ENCODE measurements at regions not wholly inside any gene's neighbourhood (a gene's known extent, or its start where the extent isn't known, plus 50 kb on each side); places are given as distances from the start of the nearest gene placed in this dataset.
"Not testable (repeated sequence)": the region's sequence is repeated elsewhere in the genome, so short reads cannot be mapped to it uniquely, and the experiment has no call there.

DNA sequence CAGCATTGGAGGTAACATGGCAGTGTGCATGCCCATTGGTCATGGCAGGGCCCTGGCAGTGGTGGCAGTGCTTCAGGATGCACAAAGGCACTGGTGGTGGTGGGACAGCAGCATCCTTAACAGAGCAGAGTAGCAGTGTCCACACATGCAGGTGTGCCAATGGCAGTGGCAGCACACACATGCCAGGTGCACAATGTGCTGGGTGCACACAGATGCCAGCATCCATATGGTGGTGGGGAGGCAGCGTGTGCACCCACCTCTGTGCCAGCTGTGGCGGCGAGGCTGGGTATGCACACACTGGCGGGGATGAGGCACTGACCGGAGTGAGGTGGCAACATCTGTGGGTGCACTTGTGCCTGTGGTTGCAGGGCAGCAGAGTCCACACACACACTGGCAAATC lies 150.6 kb downstream of the SI start:
- no peak for DNase-seq

- peak; percentile 27 for DNase-seq
Observed at GRCh38 chr3:164918905-164919304, 159.4 kb downstream of the SI start.

DNA sequence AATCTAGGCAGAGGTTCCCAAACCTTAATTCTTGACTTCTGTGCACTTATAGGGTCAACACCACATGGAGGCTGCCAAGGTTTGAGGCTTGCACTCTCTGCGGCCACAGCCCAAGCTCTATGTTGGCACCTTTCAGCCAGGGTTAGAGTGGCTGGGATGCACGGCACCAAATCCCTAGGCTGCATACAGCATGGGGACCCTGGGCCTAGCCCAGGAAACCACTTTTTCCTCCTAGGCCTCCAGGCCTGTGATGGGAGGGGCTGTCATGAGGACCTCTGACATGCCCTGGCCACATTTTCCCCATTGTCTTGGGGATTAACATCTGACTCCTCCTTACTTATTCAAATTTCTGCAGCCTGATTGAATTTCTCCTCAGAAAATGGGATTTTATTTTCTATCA lies 165.4 kb downstream of the SI start:
- no peak for DNase-seq

- no peak for DNase-seq
Observed at GRCh38 chr3:164903820-164904451, 174.4 kb downstream of the SI start.

DNA sequence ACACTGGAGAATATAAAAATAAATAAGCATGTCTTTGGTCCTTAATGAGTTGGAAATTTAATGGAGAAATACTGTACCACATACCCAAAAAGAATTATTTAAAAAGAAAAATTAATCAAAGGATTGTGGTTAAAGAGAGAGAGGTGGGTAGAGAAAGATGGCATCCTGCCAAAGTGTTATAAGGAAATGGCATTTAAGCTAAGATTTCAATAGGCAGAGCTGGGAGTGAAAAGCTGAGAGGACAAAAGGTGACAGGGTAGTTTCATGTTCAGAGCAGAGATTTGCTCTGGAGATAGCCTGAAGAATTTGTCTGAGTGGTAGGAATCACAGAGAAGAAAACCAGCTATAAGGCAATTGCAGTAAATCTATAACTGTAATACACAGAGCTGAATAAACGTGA lies 181.0 kb downstream of the SI start:
- DNase-seq = no peak

- DNase-seq = no peak
Observed at GRCh38 chr3:164890061-164890460, 188.2 kb downstream of the SI start.

DNA sequence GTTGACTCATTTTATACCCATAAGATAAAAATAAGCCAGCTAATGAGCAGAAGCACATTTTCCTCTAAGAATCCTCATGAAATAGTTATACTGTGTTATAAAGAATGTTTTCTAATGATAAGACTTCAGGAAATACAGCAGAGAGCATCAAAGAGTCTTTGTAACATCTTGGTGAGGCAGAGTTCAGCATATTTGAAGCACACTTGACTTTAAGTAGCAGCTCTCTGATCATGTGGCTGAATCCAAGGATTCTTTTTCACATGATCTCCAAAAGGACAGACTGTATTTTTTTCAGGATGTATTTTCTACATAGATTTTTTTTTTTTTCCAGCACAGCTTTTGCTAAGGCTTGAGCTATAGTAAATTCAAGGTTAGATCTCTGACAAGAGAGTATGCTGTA lies 195.1 kb downstream of the SI start:
- DNase-seq = no peak

GRCh38 chr3:164879201-164879600 lies 199.1 kb downstream of the SI start:
- peak; percentile 5 for DNase-seq

- no peak for DNase-seq
Observed at GRCh38 chr3:164864454-164864853, 213.8 kb downstream of the SI start.

DNA sequence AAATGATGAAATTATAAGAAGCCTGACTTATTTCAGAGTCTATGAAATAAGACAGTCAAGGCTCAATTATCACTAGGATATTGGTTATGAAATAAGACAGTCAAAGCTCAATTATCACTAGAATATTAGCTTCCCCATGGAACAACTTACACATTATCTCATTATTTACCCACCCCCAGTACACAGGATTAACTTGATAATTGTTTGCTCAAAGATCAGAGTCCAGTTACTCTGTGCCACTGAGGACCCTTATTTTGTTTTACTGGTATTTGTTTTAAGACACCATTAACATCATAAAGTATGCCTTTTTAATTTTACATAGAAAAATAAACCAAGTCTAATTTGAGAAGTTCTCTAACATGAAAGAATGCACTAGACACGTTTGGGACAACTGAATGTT lies 225.4 kb downstream of the SI start:
- no peak for DNase-seq

DNA sequence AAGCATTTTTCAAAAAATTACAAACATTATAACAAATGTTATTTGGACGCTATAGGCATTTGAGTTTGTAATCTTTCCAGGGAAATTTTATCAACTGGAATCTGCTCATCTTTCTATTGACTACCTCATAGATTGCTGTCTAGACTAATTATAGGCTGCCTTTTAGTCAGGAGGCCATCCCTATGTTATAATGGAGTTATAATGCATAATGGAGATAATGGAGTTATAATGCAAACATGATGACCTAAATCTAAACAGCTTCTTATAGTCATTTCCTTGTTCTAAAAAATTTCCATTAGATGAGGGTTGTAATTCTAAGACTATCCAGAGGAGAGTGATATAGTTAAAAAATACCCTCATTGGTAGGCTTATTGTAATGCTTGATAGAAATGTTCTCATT lies 226.4 kb downstream of the SI start:
- DNase-seq = no peak

DNA sequence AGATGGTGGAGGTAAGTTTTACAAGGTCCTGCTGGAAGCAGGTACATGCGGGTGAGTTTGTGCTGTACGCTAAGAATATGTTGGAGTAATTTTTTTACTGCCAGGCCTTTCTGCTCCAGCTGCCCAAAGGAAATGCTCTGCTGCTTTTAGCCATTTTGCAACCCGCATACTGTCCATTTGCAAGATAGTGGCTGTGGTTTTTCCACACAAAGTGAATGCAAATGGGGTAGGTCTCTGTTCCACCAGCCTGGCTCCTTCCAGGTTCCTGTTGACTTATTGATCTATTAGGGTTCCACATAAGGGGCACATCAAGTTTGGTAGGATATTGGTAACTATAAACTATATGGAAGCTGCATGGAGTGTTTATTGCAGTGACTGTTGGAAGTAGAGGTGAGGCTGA lies 227.1 kb downstream of the SI start:
- DNase-seq = no peak

GRCh38 chr3:164848923-164849322 lies 229.4 kb downstream of the SI start:
- no peak for DNase-seq

- DNase-seq = no peak
Observed at GRCh38 chr3:164845739-164846138, 232.6 kb downstream of the SI start.

- no peak for DNase-seq
Observed at GRCh38 chr3:164832216-164832615, 246.1 kb downstream of the SI start.

- no peak for DNase-seq
Observed at GRCh38 chr3:164818318-164818717, 260.0 kb downstream of the SI start.

DNA sequence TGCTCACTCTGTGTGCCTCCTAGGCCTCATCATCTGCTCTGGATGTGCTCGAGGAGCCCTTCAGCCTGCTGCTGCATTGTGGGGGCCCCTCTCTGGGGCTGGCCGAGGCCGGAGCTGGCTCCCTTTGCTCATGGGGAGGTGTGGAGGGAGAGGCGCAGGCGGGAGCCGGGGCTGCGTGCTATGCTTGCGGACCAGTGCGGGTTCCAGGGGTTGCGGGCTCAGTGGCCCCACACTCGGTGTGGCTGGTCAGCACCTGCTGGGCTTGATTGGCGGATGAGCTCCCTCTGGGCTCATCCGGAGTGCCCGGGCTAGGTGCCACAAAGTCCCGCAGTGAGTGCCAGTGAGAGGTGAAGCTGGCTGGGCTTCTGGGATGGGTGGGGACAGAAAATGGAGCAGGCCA lies 264.2 kb downstream of the SI start:
- no peak for DNase-seq

GRCh38 chr3:164812042-164812441 lies 266.3 kb downstream of the SI start:
- no peak for DNase-seq

DNA sequence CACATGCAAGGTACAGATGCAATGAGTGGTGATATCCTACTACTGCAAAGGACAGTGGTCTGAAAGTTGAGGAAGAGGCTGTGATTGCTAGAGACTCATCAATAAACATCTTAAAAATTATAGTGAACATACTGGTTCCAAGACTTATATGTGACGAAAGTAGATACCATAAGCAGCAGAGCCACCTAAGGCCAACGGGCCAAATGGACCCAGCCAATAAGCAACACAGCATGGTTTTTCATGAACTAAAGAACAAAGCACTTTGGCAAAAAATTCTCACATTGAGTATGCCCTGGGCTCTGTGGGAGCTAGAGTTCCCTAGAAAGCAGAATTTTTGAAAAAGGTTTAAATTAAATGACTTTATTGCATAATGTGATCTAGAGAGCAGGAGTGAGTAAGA lies 272.1 kb downstream of the SI start:
- DNase-seq = no peak

GRCh38 chr3:164794099-164794498 lies 284.2 kb downstream of the SI start:
- no peak for DNase-seq

- no peak for DNase-seq
Observed at GRCh38 chr3:164791263-164791662, 287.0 kb downstream of the SI start.

- not testable (repeated sequence) for DNase-seq
Observed at GRCh38 chr3:164784407-164784806, 293.9 kb downstream of the SI start.

GRCh38 chr3:164781755-164782154 lies 296.5 kb downstream of the SI start:
- DNase-seq = no peak

DNA sequence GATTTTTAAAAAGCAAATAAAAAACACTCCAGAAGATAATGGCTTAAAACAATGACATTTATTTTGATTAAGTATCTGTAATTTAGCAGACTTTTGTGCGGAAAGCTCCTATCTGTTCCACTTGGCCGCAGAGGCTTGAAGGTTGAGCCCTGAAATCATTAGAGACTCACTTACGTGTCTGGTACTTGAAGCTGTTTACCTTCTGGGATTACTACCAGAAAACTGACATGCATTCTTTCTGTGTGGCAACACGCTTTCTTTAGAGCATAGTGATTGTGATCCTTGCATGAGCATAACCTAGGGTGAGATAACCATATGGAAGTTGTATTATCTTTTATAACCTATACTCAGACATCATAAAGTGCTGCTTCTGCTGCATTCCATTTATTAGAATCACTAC lies 298.5 kb downstream of the SI start:
- DNase-seq = no peak

DNA sequence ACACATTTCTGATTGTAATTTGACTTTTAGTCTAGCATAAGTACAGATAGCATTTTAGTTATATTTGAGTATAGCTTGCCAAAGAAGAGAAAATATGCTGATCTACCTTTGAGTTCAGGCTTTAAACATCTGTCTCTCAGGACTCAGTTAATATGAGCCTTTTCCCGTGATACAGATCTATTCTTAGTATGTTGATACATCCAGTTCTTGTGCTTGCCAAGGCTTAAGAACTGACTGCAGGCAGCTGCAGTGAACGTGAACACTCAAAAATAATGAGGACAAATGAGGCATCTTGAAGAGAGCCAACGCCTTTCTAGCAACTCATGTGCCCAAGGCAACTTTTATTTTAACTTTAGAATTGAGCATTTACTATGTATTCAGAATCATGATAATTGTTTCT lies 325.5 kb downstream of the SI start:
- DNase-seq = no peak

DNA sequence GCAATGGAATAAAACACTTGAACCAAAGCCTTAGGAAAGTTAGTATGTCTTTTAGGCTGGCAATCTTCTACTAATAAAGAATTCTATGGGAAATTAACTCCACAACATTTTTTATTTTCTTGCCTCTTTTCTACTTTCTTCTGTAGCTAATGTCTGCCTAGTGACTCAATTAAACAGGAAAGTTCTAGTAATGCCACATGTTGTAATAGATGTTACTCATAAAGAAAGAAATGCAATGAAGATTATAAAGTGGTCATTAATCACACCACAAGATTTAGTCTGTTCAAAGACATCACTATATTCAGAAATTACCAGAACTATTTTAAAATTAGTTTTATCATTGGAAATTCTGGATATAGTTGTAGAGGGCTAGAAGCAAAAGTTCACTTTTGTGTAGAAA lies 329.7 kb downstream of the SI start:
- no peak for DNase-seq

Measured in retina (tissue), 1 donor.